Lower leg skin (tissue), 3 donors: ENCODE measurements at regions not wholly inside any gene's neighbourhood (a gene's known extent, or its start where the extent isn't known, plus 50 kb on each side); places are given as distances from the start of the nearest gene placed in this dataset.

Experiments
- CTCF ChIP-seq, 3 donors: fragments of 450-650 bp; IDR thresholded peaks; one replicate each; pipeline ENCODE4 v1.5.1; 2016; ENCODE audit warnings: antibody characterized with exemption in 3 of 3, mild to moderate bottlenecking in 3 of 3, moderate library complexity in 2 of 3
- POLR2A ChIP-seq, 2 donors: fragments of 450-650 bp; IDR thresholded peaks; one replicate each; pipeline ENCODE4 v1.6.1; 2016 to 2017; ENCODE audit warnings: antibody characterized with exemption in 2 of 2, mild to moderate bottlenecking in 1 of 2, moderate library complexity in 1 of 2

GRCh38 chr5:56508249-56508648 is 275.1 kb upstream of the ANKRD55 start:
- TF ChIP-seq POLR2A (IDR thresholded peaks at IDR 0.05) (no peak), CTCF (IDR thresholded peaks at IDR 0.05) (no peak)
